ENCODE measurements at regions not wholly inside any gene's neighbourhood (a gene's known extent, or its start where the extent isn't known, plus 50 kb on each side); places are given as distances from the start of the nearest gene placed in this dataset.

DNA sequence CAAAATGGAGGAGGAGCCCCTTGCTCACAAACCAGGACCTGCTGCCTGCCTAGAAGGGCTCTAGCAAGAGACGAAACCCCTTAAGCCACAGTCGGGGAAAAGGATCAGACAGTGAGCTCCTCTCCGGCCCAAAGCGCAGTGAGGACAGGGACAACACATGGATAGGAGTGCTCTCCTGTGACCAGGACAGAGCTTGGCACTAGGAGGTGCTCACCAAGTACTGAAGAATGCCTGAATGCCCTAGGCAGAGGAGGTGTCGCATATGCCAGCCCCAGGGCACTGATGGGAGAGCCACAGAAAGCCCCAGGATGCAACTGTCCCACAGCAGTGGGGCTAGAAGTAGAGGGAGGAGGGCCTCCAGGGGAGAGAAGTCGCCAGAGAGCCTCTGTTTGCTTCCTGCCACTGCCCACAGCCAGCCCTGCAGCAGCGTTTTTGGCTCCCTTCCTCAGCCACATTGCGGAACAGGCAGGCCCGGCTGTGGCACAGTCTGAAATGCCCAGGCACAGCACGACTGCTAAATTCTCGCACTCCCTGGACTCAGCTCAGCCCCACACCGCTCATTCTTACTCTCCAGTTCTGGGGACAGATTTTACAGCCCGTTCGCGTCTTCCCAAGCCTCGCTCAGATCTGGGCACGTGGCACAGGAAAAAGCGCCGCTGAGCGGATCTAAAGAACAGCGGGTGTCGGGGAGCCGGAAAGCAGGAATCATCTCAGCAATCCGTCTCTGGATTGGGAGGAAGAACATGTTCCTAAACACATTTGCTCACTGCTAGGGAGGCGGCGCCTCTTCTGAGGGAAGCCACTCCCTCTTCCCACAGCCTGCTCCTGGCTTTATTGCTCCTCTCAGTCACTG lies 98.7 kb upstream of the POU3F3 start:
- DNase-seq (ENCODE audit: low spot score), result no peak
- TF ChIP-seq CTCF (IDR thresholded peaks at IDR 0.05), result no peak

GRCh38 chr2:104756118-104756517 lies 97.8 kb upstream of the POU3F3 start:
- H3K4me1 ChIP-seq, result no peaks in the 10 kb centered on the region
- no peaks in the 10 kb centered on the region for H3K36me3 ChIP-seq
- no peaks in the 10 kb centered on the region for H3K27me3 ChIP-seq
- no peak for TF ChIP-seq CTCF (IDR thresholded peaks at IDR 0.05)
- H3K9me3 ChIP-seq, result no peaks in the 10 kb centered on the region
- no peak for DNase-seq (ENCODE audit: low spot score)
- H3K27ac ChIP-seq, result no peak overlapping the region
- no peak overlapping the region for H3K4me3 ChIP-seq

More for the DNA sequence above, 98.7 kb upstream of the POU3F3 start:
- H3K27ac ChIP-seq, result no peak overlapping the region
- no peaks in the 10 kb centered on the region for H3K36me3 ChIP-seq
- H3K4me1 ChIP-seq, result no peaks in the 10 kb centered on the region
- H3K27me3 ChIP-seq, result no peaks in the 10 kb centered on the region
- no peak overlapping the region for H3K4me3 ChIP-seq
- H3K9me3 ChIP-seq, result no peaks in the 10 kb centered on the region

DNA sequence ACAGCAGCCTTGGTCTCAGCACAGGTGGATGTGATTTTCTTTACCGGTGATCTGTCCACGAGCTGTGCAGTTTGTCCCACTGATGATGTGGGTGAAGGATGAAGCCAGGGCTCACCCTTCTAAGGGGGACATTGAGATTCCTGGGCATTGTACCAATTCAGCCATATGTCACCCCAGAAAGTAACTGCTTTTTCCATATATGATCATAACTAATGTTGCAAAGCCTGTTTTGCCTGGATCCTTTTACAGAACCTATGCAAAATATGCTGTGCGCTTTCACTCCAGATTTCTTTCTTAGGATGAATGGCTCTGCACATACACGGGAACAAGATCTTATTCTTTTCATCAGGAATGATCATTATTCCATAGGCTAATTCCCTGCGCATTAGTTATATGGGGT lies 96.9 kb upstream of the POU3F3 start:
- Histone ChIP-seq H3K4me1 (no peaks in the 10 kb centered on the region), H3K36me3 (no peaks in the 10 kb centered on the region), H3K9me3 (no peaks in the 10 kb centered on the region), H3K4me3 (no peak overlapping the region), H3K27me3 (no peaks in the 10 kb centered on the region), H3K27ac (no peak overlapping the region)
- DNase-seq (ENCODE audit: low spot score), result no peak
- TF ChIP-seq CTCF (IDR thresholded peaks at IDR 0.05), result no peak

DNA sequence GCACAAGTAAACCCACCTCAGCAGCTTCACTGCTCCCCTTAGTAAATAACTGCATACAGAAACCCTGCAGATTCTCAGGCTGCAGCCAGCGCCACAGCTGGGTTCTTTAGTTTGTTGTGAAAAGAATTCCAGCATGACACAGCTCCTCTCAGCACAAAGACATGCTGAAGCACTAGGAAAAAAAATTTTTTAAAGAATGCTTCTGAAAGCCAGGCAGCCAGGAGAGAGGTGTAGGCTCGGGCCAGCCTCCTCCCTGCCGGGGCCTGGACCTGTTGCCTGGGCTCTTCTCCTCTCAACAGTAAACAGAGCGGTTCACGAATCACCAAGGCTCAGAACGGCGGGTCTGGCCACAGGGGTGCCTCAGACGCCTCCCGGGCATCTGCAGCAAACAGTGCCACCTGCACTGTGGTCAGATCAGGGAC lies 95.7 kb upstream of the POU3F3 start:
- no peak overlapping the region for H3K4me3 ChIP-seq
- no peak for TF ChIP-seq CTCF (IDR thresholded peaks at IDR 0.05)
- H3K27ac ChIP-seq, result no peak overlapping the region
- H3K27me3 ChIP-seq, result no peaks in the 10 kb centered on the region
- no peak for DNase-seq (ENCODE audit: low spot score)
- no peaks in the 10 kb centered on the region for H3K36me3 ChIP-seq
- no peaks in the 10 kb centered on the region for H3K9me3 ChIP-seq
- no peaks in the 10 kb centered on the region for H3K4me1 ChIP-seq

- Histone ChIP-seq H3K9me3 (no peaks in the 10 kb centered on the region), H3K4me1 (no peaks in the 10 kb centered on the region), H3K36me3 (no peaks in the 10 kb centered on the region), H3K4me3 (no peak overlapping the region), H3K27ac (no peak overlapping the region), H3K27me3 (no peaks in the 10 kb centered on the region)
- no peak for TF ChIP-seq CTCF (IDR thresholded peaks at IDR 0.05)
- no peak for DNase-seq (ENCODE audit: low spot score)
Measured at GRCh38 chr2:104762031-104762430, 91.9 kb upstream of the POU3F3 start.

GRCh38 chr2:104766683-104767082 lies 87.2 kb upstream of the POU3F3 start:
- Histone ChIP-seq H3K36me3 (no peaks in the 10 kb centered on the region), H3K4me1 (no peaks in the 10 kb centered on the region), H3K4me3 (no peak overlapping the region), H3K9me3 (peaks cover 0 to 7% of the 10 kb centered on the region in 2 donors), H3K27ac (no peak overlapping the region), H3K27me3 (no peaks in the 10 kb centered on the region)
- TF ChIP-seq CTCF (IDR thresholded peaks at IDR 0.05), result no peak
- no peak for DNase-seq (ENCODE audit: low spot score)
